ENCODE measurements at regions not wholly inside any gene's neighbourhood (a gene's known extent, or its start where the extent isn't known, plus 50 kb on each side); places are given as distances from the start of the nearest gene placed in this dataset.

GRCh38 chr2:239693761-239694415 lies 293.1 kb upstream of the HDAC4 start:
- no peak for TF ChIP-seq CTCF (IDR thresholded peaks at IDR 0.05; ENCODE audit: low read depth, low read length)
- H3K4me3 ChIP-seq (ENCODE audit: low read depth, low read length) = no peak overlapping the region

- TF ChIP-seq CTCF (IDR thresholded peaks at IDR 0.05; ENCODE audit: low read depth, low read length) = no peak
- no peak overlapping the region for H3K4me3 ChIP-seq (ENCODE audit: low read depth, low read length)
Observed at GRCh38 chr2:239693330-239693729, 292.5 kb upstream of the HDAC4 start.

- TF ChIP-seq CTCF (IDR thresholded peaks at IDR 0.05; ENCODE audit: low read depth, low read length) = no peak
- H3K4me3 ChIP-seq (ENCODE audit: low read depth, low read length) = no peak overlapping the region
Observed at GRCh38 chr2:239692919-239693318, 292.1 kb upstream of the HDAC4 start.

- TF ChIP-seq CTCF (IDR thresholded peaks at IDR 0.05; ENCODE audit: low read depth, low read length) = no peak
- no peak overlapping the region for H3K4me3 ChIP-seq (ENCODE audit: low read depth, low read length)
Observed at GRCh38 chr2:239692362-239692851, 291.6 kb upstream of the HDAC4 start.

GRCh38 chr2:239691720-239692119 lies 290.9 kb upstream of the HDAC4 start:
- TF ChIP-seq CTCF (IDR thresholded peaks at IDR 0.05; ENCODE audit: low read depth, low read length) = no peak

GRCh38 chr2:239690651-239691631 lies 290.1 kb upstream of the HDAC4 start:
- H3K4me3 ChIP-seq (ENCODE audit: low read depth, low read length) = no peak overlapping the region
- TF ChIP-seq CTCF (IDR thresholded peaks at IDR 0.05; ENCODE audit: low read depth, low read length) = no peak

More at GRCh38 chr2:239691720-239692119, 290.9 kb upstream of the HDAC4 start:
- no peak overlapping the region for H3K4me3 ChIP-seq (ENCODE audit: low read depth, low read length)

- TF ChIP-seq CTCF (IDR thresholded peaks at IDR 0.05; ENCODE audit: low read depth, low read length) = no peak
Observed at GRCh38 chr2:239689985-239690384, 289.2 kb upstream of the HDAC4 start.

More at GRCh38 chr2:239689985-239690384, 289.2 kb upstream of the HDAC4 start:
- H3K4me3 ChIP-seq (ENCODE audit: low read depth, low read length) = no peak overlapping the region

Measured in WI38 (cell line).